Pons (tissue), 1 donor: ENCODE measurements at regions not wholly inside any gene's neighbourhood (a gene's known extent, or its start where the extent isn't known, plus 50 kb on each side); places are given as distances from the start of the nearest gene placed in this dataset.
"Not testable (repeated sequence)": the region's sequence is repeated elsewhere in the genome, so short reads cannot be mapped to it uniquely, and the experiment has no call there.

Experiments
- DNase-seq: peaks from one replicate; pipeline ENCODE4 v3.0.0-alpha.2; 2016; ENCODE audit warnings: low spot score

DNA sequence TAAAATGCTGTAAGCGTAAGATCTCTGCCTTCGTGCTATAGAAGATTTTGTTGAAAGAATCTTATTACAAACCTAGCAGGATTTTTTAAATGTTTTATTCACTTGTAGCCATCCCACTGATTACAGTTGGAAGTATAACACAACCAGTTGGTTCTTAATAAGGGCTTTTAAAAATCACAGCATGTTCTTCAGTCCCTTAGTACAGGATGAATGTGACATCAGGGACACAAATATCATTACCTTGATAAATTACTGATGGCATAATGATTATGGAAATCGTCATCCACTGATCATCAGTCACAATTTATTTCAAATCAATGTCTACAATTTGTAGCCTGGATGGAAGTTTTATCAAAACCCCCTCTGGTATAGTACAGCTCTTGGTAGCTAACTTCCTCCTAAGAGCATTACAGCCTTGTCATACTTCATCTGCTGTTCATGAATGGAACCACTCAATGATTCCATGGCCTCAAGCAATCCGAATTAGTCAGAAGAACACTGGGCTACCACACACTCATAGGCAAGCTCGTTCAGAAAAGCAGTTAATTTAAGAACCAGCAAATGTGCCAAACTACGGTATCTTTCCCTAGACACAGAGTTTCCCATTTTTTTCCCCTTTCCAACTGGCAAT is 389.2 kb upstream of the TENM3 start:
- no peak for DNase-seq

GRCh38 chr4:181855307-181855706 is 387.9 kb upstream of the TENM3 start:
- DNase-seq, result no peak

DNA sequence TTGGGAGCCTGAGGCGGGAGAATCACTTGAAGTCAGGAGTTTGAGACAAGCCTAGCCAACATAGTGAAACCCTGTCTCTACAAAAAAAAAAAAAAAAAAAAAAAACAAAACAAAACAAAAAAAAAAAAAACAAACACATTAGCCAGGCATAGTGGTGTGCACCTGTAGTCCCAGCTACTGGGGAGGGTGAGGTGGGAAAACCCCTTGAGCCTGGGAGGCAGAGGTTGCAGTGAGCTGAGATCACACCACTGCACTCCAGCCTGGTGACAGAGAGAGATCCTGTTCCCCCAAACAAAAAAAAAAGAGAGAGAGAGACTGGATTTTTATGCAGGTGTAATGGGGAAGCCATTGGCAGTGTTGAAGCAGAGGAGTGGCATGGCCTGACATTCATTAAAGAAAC is 385.7 kb upstream of the TENM3 start:
- DNase-seq, result not testable (repeated sequence)

GRCh38 chr4:181858741-181859140 is 384.5 kb upstream of the TENM3 start:
- no peak for DNase-seq

DNA sequence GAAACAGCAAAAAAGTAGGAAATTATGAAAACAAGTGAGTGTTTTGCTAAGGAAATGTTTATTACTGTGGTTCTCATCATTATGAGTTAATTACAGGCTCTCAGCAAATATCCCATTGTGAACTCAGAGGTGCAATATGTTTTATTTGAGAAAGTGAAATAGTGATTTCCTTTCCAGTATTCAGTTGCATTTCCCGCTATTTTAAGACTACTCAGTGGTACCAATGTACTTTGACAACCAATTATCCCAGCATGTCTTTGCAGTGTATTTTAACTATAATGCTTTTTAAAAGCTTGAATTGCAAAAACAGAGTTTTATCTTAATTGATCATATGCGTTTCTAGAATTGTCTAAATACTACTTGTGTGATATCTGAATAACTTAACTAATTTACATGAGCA is 383.8 kb upstream of the TENM3 start:
- no peak for DNase-seq

GRCh38 chr4:181860157-181860556 is 383.0 kb upstream of the TENM3 start:
- no peak for DNase-seq

DNA sequence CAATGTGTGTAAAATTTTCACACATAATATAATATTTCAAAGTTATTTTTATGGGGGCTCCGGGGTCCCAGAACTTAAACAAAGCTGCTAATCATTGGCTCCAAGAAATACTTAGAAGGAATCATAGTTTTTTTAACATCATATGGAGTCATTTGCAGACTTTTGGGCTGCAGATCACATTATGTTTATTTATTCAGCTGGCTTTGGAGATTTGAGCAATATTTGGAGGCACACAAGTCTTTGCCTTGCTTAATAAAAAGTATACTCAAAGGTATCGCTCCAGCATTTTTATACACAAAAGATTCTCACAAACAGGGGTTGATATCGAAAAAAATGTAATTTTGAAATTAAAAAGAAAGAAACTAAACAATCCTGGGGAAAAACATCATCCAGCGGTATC is 382.5 kb upstream of the TENM3 start:
- DNase-seq, result no peak

DNA sequence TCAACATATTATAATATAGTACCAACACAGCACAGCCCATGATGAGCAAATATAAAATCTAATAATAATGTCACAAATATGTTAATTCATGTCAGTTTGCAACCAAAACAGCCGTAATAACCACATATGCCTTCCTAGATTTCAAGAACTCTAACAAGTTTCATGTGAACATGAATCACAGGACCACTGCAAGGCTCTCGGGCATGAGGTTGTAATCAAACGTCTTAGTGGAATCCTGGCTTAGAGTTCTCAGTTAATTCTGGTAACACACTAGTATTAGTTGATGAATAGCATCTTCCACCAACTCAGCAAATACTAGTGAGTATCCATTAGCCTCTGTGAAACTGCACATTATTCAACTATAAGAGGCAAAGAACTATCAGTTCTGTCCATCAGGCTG is 379.3 kb upstream of the TENM3 start:
- DNase-seq, result no peak

GRCh38 chr4:181870326-181870725 is 372.9 kb upstream of the TENM3 start:
- no peak for DNase-seq

DNA sequence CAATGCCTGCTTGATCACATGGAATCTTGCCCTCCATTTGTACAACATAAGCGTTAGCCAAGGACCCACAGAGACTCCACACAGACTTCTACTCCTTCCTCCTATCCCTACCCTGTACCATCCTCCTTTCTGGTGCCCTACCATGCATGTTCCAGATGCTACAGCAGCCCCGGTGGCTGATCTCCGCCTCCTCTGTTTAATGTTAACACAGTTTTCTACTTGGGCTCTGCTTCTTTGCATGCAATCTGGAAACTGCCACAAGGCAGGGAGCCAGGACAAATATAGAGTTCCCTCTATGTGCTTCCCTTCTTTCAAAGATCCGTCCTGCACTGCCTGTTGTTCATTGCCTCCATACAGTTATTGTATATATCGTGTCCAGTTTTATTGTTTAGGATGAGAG is 368.6 kb upstream of the TENM3 start:
- no peak for DNase-seq

GRCh38 chr4:181877329-181877848 is 365.8 kb upstream of the TENM3 start:
- DNase-seq, result no peak

DNA sequence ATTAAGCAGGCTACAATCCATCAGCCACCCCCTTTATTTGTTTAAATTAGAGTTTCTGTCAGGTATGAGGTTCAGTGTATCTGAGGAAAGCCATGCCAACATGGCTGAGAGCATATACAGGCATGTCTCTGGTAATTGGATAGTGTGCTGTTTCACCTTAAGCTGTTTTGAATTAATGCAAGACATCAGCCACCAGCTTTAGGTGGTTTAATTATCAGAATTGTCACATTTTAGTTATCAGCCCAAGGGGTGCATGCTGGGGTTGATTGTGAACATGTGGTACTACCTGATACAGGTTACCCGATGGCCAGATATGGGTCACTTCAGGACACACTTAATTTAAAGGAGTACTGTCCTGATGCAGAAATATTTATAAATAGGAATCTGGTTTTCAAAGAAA is 353.2 kb upstream of the TENM3 start:
- DNase-seq, result no peak

DNA sequence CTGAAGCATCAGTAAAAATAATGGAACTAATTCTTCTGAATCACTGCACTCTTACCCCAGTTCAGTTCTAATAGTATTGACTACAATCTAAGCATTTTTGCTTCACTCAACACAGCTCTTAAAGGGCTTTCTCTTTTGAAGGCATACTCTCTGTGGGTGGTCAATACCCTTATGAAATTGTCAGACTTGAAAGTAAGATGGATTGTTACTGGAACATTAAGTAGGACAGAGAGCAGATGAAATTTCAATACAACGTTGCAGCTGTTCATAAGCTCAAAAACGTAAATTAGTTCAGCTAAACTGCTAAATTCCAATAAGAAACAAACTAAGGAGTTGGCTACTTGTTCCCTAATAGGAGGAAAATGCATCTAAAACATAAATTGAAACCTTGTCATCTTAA is 352.3 kb upstream of the TENM3 start:
- no peak for DNase-seq

DNA sequence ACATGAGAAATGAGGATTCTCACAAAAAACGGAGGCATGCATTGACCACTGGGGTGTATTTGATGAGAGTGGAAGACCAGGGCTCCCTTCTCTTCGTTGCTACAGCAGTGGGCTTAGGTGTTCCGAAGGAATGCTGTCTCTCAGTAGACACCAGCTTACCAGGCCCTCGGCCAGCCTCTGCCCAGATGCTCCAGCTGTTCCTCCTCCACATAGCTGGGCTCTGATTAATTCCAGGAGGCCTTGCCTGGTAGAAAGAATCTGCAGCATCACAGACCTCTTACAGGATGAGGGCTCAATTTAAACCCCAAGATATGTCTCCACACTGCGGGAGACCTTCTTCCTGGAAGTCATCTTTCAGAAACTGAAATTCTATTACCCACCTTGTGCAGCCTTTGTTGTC is 346.6 kb upstream of the TENM3 start:
- no peak for DNase-seq

GRCh38 chr4:181897935-181898334 is 345.3 kb upstream of the TENM3 start:
- DNase-seq, result no peak

- DNase-seq, result not testable (repeated sequence)
Measured at GRCh38 chr4:181902404-181902803, 340.8 kb upstream of the TENM3 start.

DNA sequence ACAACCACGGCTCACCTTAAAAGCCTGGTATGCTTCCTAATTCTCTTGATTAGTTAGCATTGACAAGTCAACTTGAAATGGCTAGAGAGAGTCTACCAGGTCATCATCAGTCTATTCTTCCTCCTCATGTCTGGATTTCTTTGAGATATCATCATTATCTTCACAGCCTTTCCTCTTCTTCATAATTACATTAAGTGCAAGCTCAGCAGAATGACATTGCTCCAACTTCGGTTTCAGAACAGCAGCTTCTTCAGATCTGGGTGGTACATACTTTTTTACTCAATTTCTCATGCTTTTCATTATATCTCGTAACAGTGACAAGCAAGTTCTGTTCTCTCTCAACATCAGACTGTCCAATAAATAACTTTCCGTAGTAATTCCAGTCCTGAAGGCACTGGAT is 337.5 kb upstream of the TENM3 start:
- no peak for DNase-seq

DNA sequence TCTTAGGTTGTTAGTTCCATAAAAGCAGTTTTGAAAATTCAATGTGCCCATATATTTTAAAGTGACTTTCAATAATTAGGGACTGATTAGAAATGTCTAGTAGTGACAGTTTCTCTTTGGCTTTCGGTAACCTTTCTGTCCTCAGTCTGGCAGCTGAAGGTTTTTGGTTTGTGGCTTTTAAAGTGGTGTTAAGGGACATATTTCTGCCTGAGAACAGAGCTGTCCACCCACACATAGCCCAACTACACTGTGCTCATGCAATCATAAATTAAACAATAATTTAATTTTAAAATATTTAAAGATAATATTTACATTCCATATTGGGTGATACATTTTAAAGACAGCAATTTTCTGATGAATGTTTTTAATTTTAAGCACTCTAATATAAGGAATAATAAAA is 335.0 kb upstream of the TENM3 start:
- no peak for DNase-seq

DNA sequence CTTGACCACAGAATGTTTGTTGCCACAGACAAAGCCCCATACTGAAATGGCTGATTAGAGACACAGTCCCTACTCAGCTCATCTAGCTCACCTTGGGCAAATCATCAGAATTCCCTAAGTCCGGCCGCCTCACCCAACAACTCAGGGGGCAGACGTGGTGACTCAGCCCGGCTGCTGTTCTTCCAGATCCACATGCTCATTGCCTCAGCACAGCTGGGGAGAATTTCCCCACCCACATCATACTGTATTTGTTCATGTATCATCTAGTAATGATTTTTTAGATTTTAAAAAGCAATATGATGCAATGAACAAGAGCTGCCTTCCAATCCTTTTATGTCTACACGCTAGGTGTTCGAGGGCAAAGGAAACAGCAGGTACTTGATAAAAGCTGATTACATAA is 333.8 kb upstream of the TENM3 start:
- DNase-seq, result no peak

DNA sequence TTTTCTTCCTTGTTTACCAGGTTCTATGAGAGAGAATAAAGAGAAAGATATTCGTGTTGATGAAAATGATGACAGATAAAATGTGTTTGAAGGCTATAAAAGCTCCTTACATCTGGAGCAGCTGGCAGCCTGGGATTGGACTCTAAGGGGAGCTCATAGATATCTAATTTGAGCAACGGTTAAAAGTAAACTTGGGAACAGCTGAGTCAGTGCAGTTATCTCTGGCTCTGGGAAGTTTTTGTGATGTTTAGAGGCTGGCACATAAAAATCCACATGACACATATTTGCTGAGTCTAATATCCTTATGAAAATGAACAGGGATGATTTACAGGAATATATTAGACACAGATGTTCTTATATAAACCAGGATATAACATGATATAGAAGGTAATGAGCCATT is 331.8 kb upstream of the TENM3 start:
- no peak for DNase-seq

- DNase-seq, result peak; percentile 48
Measured at GRCh38 chr4:181933471-181933870, 309.7 kb upstream of the TENM3 start.

DNA sequence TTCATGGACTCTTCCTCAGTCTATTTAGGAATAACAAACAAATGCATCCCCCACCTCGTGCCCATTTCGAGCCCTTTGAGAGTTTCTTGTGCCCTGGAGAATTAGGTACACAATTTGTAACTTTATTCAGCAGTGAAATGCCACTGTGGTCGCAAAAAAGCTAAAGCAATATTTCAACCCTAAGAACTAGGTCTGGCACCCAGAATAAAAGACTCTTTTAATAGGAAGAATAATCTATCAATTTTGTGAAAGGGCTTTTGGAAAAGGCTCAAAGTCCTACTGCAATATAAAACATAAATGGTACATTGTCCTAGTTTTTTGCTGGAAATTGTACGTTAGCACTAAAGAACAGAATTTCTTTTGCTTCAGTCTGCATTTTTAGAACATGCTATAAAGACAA is 304.6 kb upstream of the TENM3 start:
- DNase-seq, result peak; percentile 45

- peak; percentile 50 for DNase-seq
Measured at GRCh38 chr4:181939199-181939945, 303.8 kb upstream of the TENM3 start.

DNA sequence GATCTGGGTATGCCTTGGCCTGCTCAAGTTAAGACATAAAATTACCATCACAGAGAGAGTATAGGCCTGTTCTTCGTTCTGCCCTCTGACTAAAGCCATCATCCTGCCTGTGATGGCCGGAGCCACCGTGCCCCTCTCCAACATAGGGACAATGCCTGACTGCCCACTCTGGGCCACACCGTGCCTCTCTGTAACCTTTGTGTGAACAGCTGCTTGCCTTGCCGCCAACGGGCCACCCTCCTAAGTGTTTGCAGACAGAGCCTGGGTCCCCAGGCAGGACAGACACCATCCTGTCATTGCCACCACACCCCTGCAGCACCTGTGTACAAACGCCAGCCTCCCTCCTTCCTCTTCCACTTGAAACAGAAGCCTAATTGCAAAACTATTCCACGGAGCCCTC is 298.7 kb upstream of the TENM3 start:
- DNase-seq, result no peak
